Colonic mucosa (tissue), 4 donors: ENCODE measurements at regions not wholly inside any gene's neighbourhood (a gene's known extent, or its start where the extent isn't known, plus 50 kb on each side); places are given as distances from the start of the nearest gene placed in this dataset.

Experiments
- DNase-seq: peaks from one replicate; pipeline ENCODE4 v3.0.0-alpha.2; 2020
- H3K27ac ChIP-seq: fragments of 200-600 bp; one replicate; pipeline ENCODE4 v1.8.0; 2021
- H3K27me3 ChIP-seq: fragments of 200-600 bp; one replicate; pipeline ENCODE4 v1.8.0; 2021
- H3K36me3 ChIP-seq: fragments of 200-600 bp; one replicate; pipeline ENCODE4 v1.8.0; 2021
- H3K4me1 ChIP-seq: fragments of 200-600 bp; one replicate; pipeline ENCODE4 v1.8.0; 2021; ENCODE audit warnings: mild to moderate bottlenecking
- H3K4me3 ChIP-seq: fragments of 200-600 bp; one replicate; pipeline ENCODE4 v1.8.0; 2021
- H3K9ac ChIP-seq, 2 donors: one replicate each; pipeline ENCODE4 v1.7.0; 2013; ENCODE audit warnings: control low read depth in 2 of 2, low read depth in 2 of 2, low read length in 2 of 2
- H3K9me3 ChIP-seq: fragments of 200-600 bp; one replicate; pipeline ENCODE4 v1.8.0; 2021
- intact Hi-C: fragments of 100-400 bp; cut with DNase I; formaldehyde crosslinking; loops from one replicate; pipeline ENCODE4 v1.14.1; 2022
- TF ChIP-seq, protein P1 (sequence below): fragments of 200-600 bp; IDR thresholded peaks from one replicate; pipeline ENCODE4 v1.8.0; 2022; ENCODE audit warnings: antibody characterized with exemption, mild to moderate bottlenecking
- donor health status: healthy.
- donor health status: DM: no; HTN: no; CAD: no.
- donor health status: DM: no; HTN: no; CAD: no.

DNA sequence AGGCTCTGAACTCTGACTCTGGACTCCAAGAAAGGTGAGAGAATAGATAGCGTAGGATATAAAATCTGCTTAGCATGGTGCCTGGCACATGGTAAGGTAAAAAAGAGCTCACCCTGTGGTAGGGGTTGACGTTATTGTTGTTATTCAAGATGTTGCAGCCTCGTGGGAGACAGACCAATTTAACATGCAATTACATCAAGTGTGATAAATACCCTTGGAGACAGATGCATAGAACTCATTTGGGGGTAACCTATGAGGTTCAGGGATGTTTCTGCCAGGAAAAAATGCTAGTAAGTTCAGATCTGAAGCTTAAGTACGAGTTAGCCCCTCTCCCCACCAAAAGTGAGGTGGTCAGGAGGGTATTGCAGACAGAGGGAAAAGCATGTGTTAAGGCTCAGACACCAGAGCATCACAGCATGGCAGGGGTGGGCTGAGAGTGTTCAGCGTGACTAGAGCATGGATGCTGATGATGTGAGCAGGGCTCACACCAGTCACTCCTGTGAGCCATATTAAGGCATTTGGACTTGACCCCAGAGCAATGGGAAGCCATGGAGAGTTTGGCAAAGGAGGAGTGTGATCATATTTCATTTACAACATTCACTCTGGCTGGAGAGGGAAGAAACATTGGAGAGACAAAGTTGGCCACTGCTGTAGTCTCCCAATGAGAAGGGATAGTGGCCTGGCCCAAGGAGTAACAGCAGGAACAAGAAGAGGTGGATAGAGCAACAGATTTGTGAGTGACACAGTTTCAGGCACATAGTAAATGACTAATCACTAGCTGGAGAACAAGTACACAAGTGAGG lies 181.0 kb downstream of the UACA start:
- peaks cover 5% of the 10 kb centered on the region for H3K27me3 ChIP-seq
- TF ChIP-seq, protein P1, sequence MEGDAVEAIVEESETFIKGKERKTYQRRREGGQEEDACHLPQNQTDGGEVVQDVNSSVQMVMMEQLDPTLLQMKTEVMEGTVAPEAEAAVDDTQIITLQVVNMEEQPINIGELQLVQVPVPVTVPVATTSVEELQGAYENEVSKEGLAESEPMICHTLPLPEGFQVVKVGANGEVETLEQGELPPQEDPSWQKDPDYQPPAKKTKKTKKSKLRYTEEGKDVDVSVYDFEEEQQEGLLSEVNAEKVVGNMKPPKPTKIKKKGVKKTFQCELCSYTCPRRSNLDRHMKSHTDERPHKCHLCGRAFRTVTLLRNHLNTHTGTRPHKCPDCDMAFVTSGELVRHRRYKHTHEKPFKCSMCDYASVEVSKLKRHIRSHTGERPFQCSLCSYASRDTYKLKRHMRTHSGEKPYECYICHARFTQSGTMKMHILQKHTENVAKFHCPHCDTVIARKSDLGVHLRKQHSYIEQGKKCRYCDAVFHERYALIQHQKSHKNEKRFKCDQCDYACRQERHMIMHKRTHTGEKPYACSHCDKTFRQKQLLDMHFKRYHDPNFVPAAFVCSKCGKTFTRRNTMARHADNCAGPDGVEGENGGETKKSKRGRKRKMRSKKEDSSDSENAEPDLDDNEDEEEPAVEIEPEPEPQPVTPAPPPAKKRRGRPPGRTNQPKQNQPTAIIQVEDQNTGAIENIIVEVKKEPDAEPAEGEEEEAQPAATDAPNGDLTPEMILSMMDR, result no peak

GRCh38 chr15:70580958-70581357 lies 182.4 kb downstream of the UACA start:
- Histone ChIP-seq H3K27ac (no peak overlapping the region), H3K9ac (no peak overlapping the region), H3K4me3 (no peak overlapping the region), H3K36me3 (no peaks in the 10 kb centered on the region), H3K9me3 (no peaks in the 10 kb centered on the region), H3K4me1 (no peaks in the 10 kb centered on the region), H3K27me3 (peaks cover 5% of the 10 kb centered on the region)
- TF ChIP-seq, protein P1, result no peak
- no peak for DNase-seq
- intact Hi-C loops, result no loop called here

More for the DNA sequence above, 181.0 kb downstream of the UACA start:
- Histone ChIP-seq H3K4me1 (no peaks in the 10 kb centered on the region), H3K36me3 (no peaks in the 10 kb centered on the region), H3K27ac (no peak overlapping the region), H3K9me3 (no peaks in the 10 kb centered on the region), H3K9ac (no peak overlapping the region), H3K4me3 (no peak overlapping the region)
- intact Hi-C loops, result no loop called here
- DNase-seq, result no peak

GRCh38 chr15:70580286-70580685 lies 183.1 kb downstream of the UACA start:
- intact Hi-C loops, result no loop called here
- H3K27ac ChIP-seq, result no peak overlapping the region
- H3K9me3 ChIP-seq, result no peaks in the 10 kb centered on the region
- H3K9ac ChIP-seq, result no peak overlapping the region
- no peak overlapping the region for H3K4me3 ChIP-seq
- H3K27me3 ChIP-seq, result peaks cover 5% of the 10 kb centered on the region
- no peaks in the 10 kb centered on the region for H3K36me3 ChIP-seq
- no peak for DNase-seq
- H3K4me1 ChIP-seq, result no peaks in the 10 kb centered on the region
- TF ChIP-seq, protein P1, result no peak

DNA sequence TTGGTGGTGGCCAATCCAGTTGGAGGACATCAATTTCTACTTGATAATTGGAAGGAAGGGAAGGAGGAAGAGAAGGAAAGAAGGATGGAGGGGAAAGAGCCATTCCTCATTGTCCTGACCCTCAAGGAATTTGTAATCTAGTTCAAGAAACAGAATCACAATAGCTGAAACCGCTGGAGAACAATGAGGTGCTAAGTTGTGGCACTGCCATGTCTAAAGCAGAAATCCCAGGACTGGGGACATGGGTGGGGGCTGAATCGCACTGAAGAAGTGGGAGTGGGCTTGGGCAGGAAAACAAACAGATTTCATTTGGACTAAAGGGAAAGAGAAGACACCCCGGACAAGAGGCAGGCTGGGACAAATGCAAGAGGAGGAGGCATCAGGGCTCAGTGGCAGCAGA lies 183.6 kb downstream of the UACA start:
- no peak overlapping the region for H3K27ac ChIP-seq
- H3K9me3 ChIP-seq, result no peaks in the 10 kb centered on the region
- H3K27me3 ChIP-seq, result no peaks in the 10 kb centered on the region
- no peak overlapping the region for H3K9ac ChIP-seq
- H3K36me3 ChIP-seq, result no peaks in the 10 kb centered on the region
- no peak for DNase-seq
- intact Hi-C loops, result no loop called here
- TF ChIP-seq, protein P1, result no peak
- no peaks in the 10 kb centered on the region for H3K4me1 ChIP-seq
- H3K4me3 ChIP-seq, result no peak overlapping the region

DNA sequence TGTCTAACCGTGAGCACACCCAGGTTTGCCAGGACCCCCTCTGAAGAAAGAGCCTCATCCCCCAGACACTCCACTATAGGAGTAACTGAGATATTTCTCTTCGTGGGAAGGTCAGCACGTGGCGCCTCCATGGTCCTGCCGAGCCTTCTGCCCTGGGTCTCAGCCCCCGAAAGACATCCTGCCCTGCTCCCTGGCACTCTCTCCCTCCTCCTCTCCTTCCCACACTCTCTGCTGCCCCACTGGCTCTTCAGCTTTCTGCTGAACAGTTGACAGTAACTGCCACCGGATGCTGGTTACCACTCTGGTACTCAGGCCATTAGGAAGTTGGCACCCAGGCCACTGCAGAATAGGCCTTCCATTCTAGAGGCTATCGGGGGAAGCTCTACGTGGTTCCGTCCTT lies 185.2 kb downstream of the UACA start:
- intact Hi-C loops, result no loop called here
- Histone ChIP-seq H3K4me3 (no peak overlapping the region), H3K27me3 (no peaks in the 10 kb centered on the region), H3K9ac (no peak overlapping the region), H3K27ac (no peak overlapping the region), H3K4me1 (no peaks in the 10 kb centered on the region), H3K9me3 (no peaks in the 10 kb centered on the region), H3K36me3 (no peaks in the 10 kb centered on the region)
- DNase-seq, result no peak
- TF ChIP-seq, protein P1, result no peak
